HG03457 (cell line): ENCODE measurements at regions not wholly inside any gene's neighbourhood (a gene's known extent, or its start where the extent isn't known, plus 50 kb on each side); places are given as distances from the start of the nearest gene placed in this dataset.
"Not testable (repeated sequence)": the region's sequence is repeated elsewhere in the genome, so short reads cannot be mapped to it uniquely, and the experiment has no call there.

ENCODE experiments used
- ATAC-seq: cut with Tn5 transposase; IDR thresholded peaks from one replicate; pipeline ENCODE4 v1.9.1; 2021; ENCODE audit warnings: moderate number of reproducible peaks; ENCODE audit not compliant: unreplicated experiment

- ATAC-seq, result not testable (repeated sequence)
These were observed 116.1 kb downstream of the OR4M2 start for GRCh38 chr15:22196423-22196822.

GRCh38 chr15:22200417-22200816, 120.1 kb downstream of the OR4M2 start:
- ATAC-seq, result not testable (repeated sequence)

GRCh38 chr15:22201993-22202659, 121.8 kb downstream of the OR4M2 start:
- not testable (repeated sequence) for ATAC-seq

GRCh38 chr15:22203208-22203607, 122.9 kb downstream of the OR4M2 start:
- ATAC-seq, result not testable (repeated sequence)

GRCh38 chr15:22209086-22209485, 128.8 kb downstream of the OR4M2 start:
- ATAC-seq, result not testable (repeated sequence)

GRCh38 chr15:22222596-22222995, 142.3 kb downstream of the OR4M2 start:
- not testable (repeated sequence) for ATAC-seq

- ATAC-seq, result no peak
These were observed 143.9 kb downstream of the OR4M2 start for GRCh38 chr15:22224241-22224671.

GRCh38 chr15:22224961-22225360, 144.6 kb downstream of the OR4M2 start:
- not testable (repeated sequence) for ATAC-seq

GRCh38 chr15:22226034-22226790, 145.9 kb downstream of the OR4M2 start:
- ATAC-seq, result no peak

- no peak for ATAC-seq
These were observed 147.2 kb downstream of the OR4M2 start for GRCh38 chr15:22227411-22228100.

- no peak for ATAC-seq
These were observed 147.9 kb downstream of the OR4M2 start for GRCh38 chr15:22228101-22228762.

- ATAC-seq, result no peak
These were observed 149.9 kb downstream of the OR4M2 start for GRCh38 chr15:22229990-22230819.

GRCh38 chr15:22231603-22232002, 151.3 kb downstream of the OR4M2 start:
- ATAC-seq, result no peak

GRCh38 chr15:22232675-22233074, 152.3 kb downstream of the OR4M2 start:
- no peak for ATAC-seq

GRCh38 chr15:22235261-22235930, 155.1 kb downstream of the OR4M2 start:
- not testable (repeated sequence) for ATAC-seq

GRCh38 chr15:22236469-22236868, 156.1 kb downstream of the OR4M2 start:
- no peak for ATAC-seq

GRCh38 chr15:22237891-22238275, 157.6 kb downstream of the OR4M2 start:
- no peak for ATAC-seq

- ATAC-seq, result not testable (repeated sequence)
These were observed 158.1 kb downstream of the OR4M2 start for GRCh38 chr15:22238276-22238958.
